Effector CD4-positive, alpha-beta T cell (primary cell): ENCODE measurements at regions not wholly inside any gene's neighbourhood (a gene's known extent, or its start where the extent isn't known, plus 50 kb on each side); places are given as distances from the start of the nearest gene placed in this dataset.

Experiments used
- DNase-seq: peaks from one replicate; pipeline ENCODE4 v3.0.0-alpha.2; 2020

GRCh38 chr11:116527180-116527991, 245.4 kb downstream of the BUD13 start:
- no peak for DNase-seq

- no peak for DNase-seq
These were observed 246.8 kb downstream of the BUD13 start for GRCh38 chr11:116525961-116526495.

GRCh38 chr11:116519499-116519898, 253.3 kb downstream of the BUD13 start:
- DNase-seq: no peak

GRCh38 chr11:116518141-116518540, 254.6 kb downstream of the BUD13 start:
- DNase-seq: no peak

GRCh38 chr11:116517584-116517983, 255.2 kb downstream of the BUD13 start:
- DNase-seq: no peak

GRCh38 chr11:116517077-116517476, 255.7 kb downstream of the BUD13 start:
- DNase-seq: no peak

GRCh38 chr11:116515664-116516184, 257.1 kb downstream of the BUD13 start:
- no peak for DNase-seq

GRCh38 chr11:116513894-116514293, 258.9 kb downstream of the BUD13 start:
- DNase-seq: no peak

- no peak for DNase-seq
These were observed 259.4 kb downstream of the BUD13 start for GRCh38 chr11:116513278-116513823.

GRCh38 chr11:116512841-116513240, 259.9 kb downstream of the BUD13 start:
- DNase-seq: no peak

GRCh38 chr11:116511684-116512083, 261.1 kb downstream of the BUD13 start:
- no peak for DNase-seq

GRCh38 chr11:116510886-116511650, 261.7 kb downstream of the BUD13 start:
- no peak for DNase-seq

GRCh38 chr11:116510166-116510565, 262.6 kb downstream of the BUD13 start:
- DNase-seq: no peak

GRCh38 chr11:116509551-116509950, 263.2 kb downstream of the BUD13 start:
- no peak for DNase-seq

GRCh38 chr11:116507849-116508695, 264.7 kb downstream of the BUD13 start:
- DNase-seq: no peak

- no peak for DNase-seq
These were observed 265.8 kb downstream of the BUD13 start for GRCh38 chr11:116507016-116507415.

- no peak for DNase-seq
These were observed 266.4 kb downstream of the BUD13 start for GRCh38 chr11:116506263-116506825.

GRCh38 chr11:116505298-116506262, 267.2 kb downstream of the BUD13 start:
- no peak for DNase-seq

GRCh38 chr11:116504541-116505297, 268.1 kb downstream of the BUD13 start:
- no peak for DNase-seq
